NCI-H1417 treated with DMSO at 0.1 percent for 48 hours (cell line): ENCODE measurements at regions not wholly inside any gene's neighbourhood (a gene's known extent, or its start where the extent isn't known, plus 50 kb on each side); places are given as distances from the start of the nearest gene placed in this dataset.

Experiments used
- DNase-seq: peaks from one replicate; lab custom pipeline; 2025; lab: John Stamatoyannopoulos, UW

DNA sequence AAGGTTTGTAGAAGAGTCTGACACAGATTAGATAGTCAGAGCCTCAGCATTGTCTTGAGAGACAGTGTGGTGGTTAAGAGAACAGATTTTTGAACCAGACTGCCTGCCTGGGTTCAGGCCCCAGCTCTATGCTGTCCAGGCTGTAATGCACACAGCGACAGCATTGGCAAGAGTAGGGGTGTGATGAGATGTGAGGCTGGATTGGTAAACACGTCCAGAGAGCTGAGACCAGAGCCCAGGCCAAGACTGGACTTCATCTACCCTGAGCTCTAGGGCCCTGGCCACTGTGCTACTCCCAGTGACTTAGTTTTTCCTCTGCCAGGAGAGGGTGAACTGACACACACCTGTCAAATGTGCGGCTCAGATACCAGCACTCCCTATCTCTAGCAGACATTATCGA, 360.4 kb downstream of the RPS24 start:
- no peak for DNase-seq

DNA sequence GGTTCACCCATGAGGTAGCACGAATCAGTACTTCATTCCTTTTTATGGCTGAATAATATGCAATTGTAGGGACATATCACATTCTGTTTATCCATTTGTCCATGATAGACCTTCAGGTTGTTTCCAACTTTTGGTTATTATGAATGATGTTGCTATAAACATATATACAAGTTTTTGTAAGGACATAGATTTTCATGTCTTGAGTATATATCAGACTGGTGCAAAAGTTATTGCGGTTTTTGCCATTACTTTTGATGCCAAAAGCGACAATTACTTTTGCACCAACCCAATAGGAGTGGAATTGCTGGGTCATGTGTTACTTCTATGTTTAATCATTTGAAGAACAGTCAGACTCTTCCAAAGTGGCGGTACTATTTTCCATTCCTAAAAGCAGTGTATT, 361.5 kb downstream of the RPS24 start:
- no peak for DNase-seq

DNA sequence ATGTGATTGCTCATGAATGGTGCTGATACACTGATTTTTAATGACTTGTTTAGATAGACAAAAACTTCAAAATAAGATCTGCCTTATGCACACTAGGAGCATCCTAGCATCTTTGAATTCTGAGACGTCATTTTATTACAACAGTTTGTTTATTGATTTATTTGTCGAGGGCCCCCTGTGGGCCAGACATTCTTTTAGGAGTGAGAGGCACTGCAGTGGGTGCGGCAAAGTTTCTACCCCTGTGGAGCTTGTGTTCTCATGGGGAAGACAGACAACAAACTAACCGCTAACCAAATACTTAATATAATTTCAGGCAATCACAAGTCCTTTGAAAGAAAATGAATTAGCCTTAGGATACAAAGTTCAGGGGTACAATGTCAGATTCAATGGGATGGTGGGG, 363.1 kb downstream of the RPS24 start:
- no peak for DNase-seq

DNA sequence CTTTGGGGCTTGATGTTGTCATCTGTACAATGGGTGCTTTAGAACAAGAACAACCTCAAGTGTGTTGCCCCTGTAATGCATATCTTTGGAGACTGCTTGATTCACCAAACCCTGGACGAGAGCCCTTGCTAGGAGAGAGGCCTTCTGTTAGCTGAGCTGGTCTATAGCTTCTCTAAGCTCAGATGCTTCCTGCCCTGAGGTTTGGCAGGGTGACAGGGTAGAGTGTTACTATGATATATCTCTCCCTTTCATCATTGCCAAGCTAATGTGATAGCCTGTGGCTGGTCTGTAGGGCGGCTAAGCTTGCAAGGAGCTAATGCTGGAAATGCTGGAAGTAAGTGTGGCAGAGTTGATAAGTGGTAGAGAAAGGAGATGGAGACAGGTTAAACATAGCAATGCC, 364.1 kb downstream of the RPS24 start:
- DNase-seq, result no peak

DNA sequence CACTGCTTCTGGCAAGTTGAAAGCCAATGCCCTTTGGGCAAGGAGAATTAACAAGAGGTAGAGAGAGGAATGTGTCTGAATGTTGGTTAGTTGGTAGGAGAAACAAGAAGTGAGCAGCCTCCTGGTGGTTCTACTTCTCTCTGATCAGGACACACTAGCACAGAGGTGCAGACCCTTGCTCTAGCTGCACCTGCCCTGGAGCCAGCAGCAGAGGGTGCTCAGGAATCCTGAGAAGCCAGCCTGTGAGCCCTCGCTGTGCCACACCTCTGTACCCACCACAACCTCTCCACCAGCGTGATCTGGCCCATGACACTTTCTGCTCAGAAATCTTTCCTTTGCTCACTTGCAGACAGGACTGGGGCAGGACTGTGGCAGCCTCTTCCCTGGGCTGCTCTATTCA, 364.7 kb downstream of the RPS24 start:
- no peak for DNase-seq

DNA sequence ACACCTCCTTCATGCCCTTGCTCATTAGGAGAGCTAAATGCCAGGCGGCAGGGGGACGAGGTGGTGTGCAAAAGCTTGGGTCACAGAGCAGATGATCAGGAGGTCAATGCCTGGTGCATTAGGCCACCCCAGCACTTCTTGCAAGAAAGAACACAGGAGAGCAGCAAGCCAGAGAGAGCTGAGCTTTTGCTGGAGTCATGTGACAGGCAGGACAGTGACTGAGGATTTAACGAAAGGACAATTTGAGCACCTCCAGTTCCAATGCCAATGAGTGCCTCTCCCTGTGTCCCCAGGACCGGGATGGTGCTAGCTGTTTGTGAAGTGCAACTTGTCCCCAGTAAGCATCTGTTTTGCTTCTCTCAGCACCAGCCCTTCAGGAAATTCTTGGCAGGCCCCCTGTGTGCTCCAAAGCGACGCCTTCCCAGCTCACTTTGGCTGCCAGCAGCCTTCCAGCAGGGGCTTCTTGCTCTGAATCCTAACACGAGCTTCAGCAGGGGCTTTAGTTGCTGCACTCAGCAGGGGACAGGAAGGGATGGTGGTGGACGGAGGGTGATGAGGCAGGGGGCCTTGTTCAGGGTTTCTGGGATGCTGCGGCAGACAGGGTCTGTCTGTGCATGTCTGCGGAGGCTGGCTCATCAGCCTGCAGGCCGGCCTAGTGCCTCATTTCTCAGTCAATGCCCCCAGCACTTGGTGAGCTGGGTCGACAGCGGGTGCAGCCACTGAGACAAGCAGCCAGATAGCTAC, 368.1 kb downstream of the RPS24 start:
- DNase-seq, result no peak

DNA sequence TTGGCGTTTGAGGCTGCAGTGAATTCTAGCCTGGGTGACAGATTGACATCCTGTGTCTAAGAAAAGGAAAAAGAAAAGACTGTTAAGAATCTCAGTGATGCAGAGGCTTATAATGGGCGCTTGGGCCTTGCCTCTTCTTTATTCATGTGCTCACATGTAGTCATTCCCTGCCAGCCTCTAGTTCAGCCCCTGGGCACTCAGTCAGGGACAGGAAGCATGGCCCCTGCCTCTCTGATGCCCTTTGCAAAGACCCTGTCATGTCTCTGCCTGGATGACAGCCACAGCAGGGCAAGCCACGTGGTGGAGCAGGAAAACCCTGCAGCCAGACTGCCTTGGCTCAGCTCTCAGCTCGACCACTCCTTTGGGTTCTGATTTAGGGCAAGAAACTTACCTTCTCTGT, 368.9 kb downstream of the RPS24 start:
- no peak for DNase-seq

DNA sequence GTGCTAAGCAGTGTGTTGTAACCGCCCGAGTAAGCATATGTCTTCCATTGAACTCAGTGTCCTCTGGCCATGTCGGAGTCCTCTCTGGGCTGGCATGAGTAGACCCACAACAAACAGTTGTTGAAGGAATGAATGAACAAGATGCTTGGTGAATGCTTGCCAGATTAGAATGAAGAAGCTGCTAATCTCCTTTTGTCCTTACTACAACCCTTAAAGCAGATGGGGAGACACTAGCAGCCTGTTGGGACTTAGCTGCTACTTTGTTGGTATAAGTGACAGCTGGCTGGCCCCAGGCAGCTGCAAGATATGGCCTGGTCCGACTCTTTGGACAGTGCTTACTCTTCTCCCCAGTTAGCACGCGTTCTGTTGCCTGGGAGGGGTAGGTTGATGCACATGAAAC, 370.1 kb downstream of the RPS24 start:
- no peak for DNase-seq

DNA sequence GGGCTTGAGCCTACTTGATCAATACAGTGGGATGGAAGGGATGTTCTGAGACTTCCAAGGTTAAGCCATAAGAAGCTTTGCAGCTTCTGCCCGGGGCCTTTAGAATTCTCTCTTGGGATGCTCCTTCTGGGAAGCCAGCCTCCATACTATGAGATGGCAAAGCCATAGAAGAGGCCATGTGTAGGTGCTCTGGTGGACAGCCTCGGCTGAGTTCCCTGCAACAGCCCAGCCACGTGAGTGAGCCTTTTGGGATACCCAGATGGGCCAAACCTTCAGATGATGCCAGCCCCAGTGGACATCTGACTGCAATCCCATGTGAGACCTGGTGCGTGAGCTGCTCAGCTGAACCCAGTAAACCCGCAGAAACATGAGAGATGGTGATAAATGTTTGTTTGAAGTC, 370.6 kb downstream of the RPS24 start:
- DNase-seq, result no peak

DNA sequence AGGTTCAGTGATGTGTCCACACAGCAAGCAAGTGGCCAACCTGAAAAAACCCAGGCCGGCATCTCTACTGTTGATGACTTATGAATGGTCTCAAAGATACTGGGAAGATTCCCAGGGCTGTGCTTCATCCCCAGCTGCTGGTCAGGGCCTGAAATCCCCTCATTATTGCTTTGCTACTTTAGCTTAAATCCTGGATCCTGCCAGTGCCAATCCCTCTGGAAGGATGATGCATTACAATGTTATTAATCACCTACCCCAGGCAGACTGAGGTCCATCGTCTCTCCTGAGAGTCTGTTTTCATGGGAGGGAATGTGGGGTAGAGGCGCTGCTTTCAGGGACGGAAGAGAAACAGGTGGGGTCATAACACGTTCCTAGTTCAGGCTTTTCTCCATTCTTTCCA, 371.6 kb downstream of the RPS24 start:
- no peak for DNase-seq

DNA sequence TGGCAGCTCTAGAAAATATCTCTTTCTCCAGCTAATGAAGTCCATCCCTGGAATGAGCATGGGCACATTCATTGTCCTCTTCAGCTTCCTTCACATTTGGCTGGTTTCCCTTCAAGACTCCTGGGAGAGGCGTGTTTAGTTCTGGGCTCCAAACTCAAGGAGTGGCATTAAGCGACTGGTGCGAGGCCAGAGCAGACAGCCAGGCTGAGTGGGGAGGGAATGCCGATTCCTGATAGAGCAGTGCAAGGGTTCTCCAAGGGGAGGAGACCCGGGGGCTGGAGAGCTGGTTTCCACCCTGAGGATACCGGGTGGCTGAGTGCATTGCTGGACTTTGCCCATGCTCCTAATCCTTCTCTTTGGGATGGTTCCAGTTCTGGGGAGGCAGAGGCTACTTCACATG, 372.1 kb downstream of the RPS24 start:
- no peak for DNase-seq

DNA sequence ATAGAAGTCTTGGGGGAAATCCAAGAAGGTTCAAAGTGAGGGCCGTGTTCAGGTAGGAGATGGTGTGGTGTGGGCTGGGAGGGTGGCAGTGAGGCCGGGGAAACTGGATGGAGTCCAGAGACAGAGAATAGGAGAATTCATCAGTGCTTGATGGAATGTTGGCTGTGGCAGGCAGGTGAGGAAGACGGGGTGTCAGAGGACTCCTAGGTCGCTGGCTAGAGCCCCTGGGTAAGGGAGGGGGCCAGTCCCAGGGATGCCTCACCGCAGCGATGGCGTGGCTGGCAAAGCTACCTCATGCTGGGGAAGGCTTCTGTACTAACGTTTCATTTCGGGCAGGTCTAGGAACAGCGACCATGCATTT, 373.0 kb downstream of the RPS24 start:
- no peak for DNase-seq

DNA sequence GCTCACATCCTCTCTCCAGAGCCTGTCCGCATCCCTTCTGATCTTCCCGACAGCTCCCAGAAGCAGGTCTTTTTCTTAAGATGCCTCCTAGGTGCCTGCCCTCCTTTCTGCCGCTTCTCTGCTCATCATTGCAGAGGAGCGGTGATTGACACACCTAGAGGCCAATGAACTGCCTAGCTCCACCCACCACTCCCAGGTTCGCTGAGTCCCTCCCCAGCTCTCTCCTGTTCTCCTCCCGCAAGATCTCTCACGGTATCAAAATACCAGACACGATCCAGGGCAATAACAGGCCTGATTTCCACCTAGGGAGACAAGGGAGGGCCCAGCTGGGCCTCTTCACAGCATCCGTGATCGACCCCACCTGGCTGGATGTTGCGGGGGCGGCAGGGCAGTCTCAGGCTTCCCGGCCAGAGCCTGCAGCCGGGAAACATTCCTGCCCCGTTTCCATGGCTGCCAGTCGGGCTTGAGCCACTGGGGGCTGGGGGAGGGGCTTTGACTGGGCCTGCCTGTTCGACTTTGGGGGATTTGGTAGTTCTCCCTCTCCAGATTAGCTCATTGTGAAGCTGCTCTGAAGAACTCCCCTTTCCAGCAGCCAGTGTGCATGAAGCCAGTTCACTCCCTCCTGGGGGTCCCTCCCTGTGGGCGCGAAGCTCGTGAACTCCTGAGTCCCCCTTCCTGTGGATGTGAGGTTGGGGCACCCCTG, 373.5 kb downstream of the RPS24 start:
- DNase-seq, result peak; percentile 28

DNA sequence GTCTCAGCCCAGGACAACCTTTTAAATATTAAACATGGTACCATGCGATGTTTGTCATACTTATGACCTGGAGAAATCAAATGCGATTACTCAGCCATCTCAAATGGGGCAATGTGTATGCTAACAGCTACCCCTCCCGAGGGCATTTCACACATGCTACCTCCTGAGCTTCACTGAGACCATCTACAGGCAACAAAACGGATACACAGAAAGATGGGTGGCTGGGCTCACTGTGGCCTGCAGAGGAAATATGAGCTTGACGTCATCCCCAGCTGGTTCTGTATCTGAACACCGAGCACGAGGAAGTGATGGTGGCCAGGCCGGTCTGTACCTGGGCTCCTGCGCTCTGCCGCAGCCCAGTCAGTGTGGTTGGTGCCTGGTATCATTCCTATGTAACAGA, 374.3 kb downstream of the RPS24 start:
- no peak for DNase-seq

DNA sequence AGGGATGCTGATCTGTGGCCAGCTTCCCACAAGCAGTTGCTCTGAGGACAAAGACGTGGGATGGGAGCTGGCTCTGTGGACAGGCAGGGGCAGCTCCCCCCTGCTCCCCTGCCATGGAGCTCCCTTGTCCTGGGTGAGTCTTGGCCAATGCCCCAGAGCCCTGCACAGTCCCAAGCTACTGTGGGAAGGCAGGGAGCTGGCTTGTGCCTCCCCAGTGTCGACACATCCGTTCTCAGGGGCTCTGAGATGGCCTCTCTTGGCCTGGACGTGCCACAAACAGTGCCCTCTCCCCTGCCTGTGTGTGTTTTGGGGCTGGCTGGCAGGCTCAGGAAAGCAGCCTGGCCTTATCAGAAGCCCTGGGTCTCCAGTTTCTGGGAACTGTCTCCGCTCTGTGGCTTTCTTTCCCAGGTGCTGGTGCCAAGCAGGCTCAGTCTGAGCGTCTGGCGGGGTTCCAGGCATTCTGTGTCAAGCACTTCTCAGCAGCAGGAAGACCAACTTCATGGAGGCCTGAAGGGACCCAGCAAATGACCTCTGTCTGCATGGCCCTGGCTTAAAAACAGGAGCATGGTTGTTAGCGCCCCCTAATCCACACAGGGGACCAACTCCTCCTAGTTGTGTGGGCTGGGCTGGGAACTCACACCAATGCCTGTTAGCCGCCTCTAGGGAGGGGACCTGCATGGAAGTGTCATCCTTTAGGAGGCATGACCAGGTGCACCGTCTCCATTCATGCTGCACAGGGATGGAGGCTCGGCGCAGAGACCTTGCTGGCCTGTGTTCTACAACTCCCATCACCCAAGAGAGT, 375.2 kb downstream of the RPS24 start:
- DNase-seq, result no peak

DNA sequence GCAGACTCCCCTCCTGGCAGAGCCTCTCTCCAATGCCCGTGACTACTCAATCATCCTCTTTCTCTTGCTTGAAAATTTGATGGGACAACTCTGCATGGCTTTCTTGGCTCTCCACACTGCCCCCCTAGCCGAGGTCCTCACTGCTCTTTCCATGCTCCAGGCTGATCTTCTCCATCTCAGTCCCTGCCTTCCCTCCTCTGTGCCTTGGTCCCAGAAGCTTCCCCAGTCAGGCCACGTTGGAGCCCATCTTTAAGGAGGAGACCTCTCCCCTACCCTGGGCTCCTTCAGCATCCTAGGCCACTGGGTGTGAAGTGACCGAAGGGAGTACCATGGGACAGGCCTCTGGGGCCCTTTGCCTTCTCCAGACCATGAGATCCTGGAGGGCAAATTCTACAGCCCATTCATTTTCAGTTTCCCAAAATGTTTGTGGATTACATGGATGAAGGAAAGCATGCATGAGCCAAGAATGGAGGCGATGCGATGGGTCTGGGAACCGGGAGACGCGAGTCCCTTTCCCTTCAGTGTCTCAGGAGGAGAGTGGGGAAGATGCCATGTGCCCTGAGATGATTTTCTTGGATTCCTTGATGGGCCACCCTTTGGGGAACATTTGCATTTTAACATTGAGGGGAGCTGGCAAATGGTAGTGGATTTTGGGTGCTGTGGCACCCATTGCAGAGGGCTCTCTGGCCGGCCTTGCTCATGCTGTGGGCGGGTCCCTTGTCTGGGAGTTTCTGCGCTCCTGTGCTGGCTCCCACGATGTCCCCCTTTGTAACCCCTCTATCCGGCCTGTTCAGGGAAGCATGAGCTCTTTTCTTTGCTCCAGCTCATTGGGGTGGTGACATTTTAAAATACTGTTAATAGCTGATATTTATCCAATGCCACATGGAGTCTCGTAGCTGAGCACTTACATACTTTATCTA, 376.6 kb downstream of the RPS24 start:
- DNase-seq, result no peak

DNA sequence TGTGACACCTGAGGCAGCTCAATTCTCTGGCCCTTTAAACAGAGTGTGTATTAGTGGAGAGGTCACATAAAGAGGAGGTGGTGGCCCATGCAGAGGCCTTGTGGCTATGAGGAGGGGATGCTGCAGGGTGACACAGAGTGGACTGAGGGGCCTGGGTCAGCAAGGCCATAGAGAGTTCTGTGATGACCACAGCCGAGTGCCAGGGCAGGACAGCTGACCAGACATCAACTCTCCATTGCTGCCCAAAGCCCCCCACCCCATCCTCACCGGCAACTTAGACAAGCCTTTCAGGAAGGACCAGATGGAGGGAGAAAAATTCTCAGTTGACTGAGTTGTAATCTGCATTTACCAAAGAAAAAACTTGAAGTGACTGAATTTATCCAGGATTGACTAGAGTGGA, 378.1 kb downstream of the RPS24 start:
- no peak for DNase-seq

DNA sequence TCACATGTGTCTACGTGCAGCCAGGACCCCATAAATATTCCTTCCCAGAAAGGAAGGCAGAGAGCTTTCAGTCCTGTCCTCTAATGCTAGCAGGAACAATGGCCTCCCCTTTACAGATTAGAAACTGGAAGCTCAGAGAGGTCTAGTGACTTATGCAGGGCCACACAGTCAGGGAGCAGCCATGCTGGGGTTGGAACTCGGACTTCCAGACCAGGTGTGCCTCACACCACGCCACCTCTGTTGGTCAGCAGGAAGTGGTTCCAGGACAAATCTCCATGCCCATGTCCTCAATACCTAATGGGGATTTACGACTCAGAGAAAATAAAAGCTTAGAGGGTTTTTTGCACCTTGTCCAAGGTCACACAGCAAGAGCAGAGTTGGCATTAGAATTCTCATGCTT, 378.9 kb downstream of the RPS24 start:
- no peak for DNase-seq

DNA sequence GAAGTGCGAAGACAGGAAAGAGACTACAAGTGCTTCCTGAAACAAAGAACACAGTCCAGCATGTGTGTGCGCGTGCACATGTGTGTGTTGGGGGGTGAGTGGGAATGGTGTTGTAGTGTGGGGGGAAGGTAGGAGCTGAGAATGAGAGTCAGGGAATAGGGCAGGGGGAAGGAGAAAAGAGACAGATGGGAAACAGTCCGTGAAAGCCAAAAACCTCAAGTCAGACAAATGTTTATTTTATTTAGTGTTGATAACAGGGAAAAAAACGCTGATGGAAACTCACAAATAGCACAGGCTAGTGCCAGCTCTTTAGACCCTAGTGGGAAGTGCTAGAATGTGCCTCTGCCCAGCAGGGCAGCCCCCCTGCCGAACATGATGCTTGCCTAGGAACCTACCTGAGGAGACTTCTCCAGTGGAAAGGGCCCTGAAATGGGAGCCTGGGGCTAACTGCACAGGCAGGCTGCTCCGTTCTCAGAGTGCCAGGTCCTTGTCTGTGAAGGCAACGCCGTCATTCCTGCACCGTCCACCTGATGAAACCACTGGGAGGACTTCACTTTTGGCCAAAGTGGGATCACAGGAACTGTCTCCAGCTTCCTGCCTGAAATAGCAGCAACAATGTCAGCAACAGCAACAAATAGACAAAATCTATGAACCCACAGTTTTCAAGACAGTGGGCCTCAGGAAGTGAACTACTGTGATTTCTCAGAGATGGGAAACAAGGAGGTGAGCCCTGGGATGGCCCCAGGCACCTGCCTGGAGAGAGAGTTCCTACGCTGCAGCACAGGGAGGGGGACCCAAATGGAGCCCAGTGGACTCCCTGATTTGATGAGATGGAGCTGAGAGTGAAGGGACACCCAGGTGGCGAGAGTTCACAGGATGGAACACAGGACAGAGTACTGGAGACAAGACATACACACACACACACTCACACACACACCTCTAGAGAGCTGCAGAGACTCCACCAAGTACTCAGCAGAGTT, 379.7 kb downstream of the RPS24 start:
- DNase-seq, result no peak

DNA sequence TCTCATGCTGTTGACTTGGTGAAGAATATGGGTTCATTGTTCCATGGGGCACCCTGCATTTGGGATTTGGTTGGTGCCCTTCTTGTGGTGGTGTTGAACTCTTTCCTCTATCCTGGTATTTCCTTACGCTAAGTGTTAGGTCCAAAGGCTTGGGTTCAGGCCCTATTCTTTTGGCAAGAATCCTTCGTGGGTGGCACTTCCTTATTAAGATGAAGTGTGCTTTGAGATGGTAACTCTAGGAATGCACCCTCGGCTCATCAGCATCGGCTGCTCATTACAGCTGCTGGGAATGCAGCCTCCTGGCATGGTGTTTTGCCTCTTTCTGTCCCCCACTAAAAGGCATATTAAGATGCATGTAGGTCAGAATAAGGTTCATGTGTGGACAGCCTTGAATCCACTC, 380.7 kb downstream of the RPS24 start:
- no peak for DNase-seq

DNA sequence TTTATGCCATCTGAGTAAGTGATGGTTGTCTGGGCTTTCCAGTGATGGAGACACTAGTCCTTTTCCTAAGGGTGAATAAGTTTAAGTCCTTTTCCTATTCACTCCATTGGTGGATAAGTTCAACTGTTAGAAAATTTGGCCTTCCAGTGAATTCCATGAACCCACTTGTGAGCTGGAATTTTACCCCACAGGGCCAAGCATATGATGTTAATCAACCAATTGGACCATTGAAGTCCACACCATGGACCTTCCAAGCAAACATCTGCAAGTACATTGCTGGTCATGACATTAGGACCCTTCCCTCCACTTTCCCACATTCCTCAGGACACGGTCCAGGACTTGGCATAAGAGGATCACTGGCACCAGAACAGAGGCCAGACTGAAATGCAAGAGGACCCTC, 381.4 kb downstream of the RPS24 start:
- DNase-seq, result no peak
